Stimulated activated CD8-positive, alpha-beta memory T cell treated with anti-CD3 and anti-CD28 coated beads, Interleukin-15, amount 100 ng/mL, for 1 hour (primary cell): ENCODE measurements at regions not wholly inside any gene's neighbourhood (a gene's known extent, or its start where the extent isn't known, plus 50 kb on each side); places are given as distances from the start of the nearest gene placed in this dataset.

Source experiments
- DNase-seq: peaks from one replicate; pipeline ENCODE4 v3.0.0-alpha.2; 2020; ENCODE audit warnings: low read depth

- no peak for DNase-seq
Observed at GRCh38 chr3:107264888-107265287, 112.4 kb upstream of the CCDC54 start.

- DNase-seq, result no peak
Observed at GRCh38 chr3:107265526-107265925, 111.7 kb upstream of the CCDC54 start.

GRCh38 chr3:107268469-107268868, 108.8 kb upstream of the CCDC54 start:
- no peak for DNase-seq

GRCh38 chr3:107269136-107269535, 108.1 kb upstream of the CCDC54 start:
- DNase-seq, result no peak

- no peak for DNase-seq
Observed at GRCh38 chr3:107271787-107272387, 105.4 kb upstream of the CCDC54 start.

GRCh38 chr3:107272471-107272870, 104.8 kb upstream of the CCDC54 start:
- DNase-seq, result no peak

GRCh38 chr3:107272885-107273284, 104.4 kb upstream of the CCDC54 start:
- DNase-seq, result no peak

- no peak for DNase-seq
Observed at GRCh38 chr3:107273771-107274170, 103.5 kb upstream of the CCDC54 start.

GRCh38 chr3:107275511-107275910, 101.7 kb upstream of the CCDC54 start:
- DNase-seq, result no peak

GRCh38 chr3:107283948-107284347, 93.3 kb upstream of the CCDC54 start:
- no peak for DNase-seq

- DNase-seq, result no peak
Observed at GRCh38 chr3:107284612-107285011, 92.6 kb upstream of the CCDC54 start.

- DNase-seq, result no peak
Observed at GRCh38 chr3:107285197-107285596, 92.0 kb upstream of the CCDC54 start.

- DNase-seq, result no peak
Observed at GRCh38 chr3:107289354-107289753, 87.9 kb upstream of the CCDC54 start.

- no peak for DNase-seq
Observed at GRCh38 chr3:107294117-107294516, 83.1 kb upstream of the CCDC54 start.

GRCh38 chr3:107297597-107297996, 79.6 kb upstream of the CCDC54 start:
- DNase-seq, result no peak

GRCh38 chr3:107307205-107307604, 70.0 kb upstream of the CCDC54 start:
- DNase-seq, result no peak

- no peak for DNase-seq
Observed at GRCh38 chr3:107308716-107309115, 68.5 kb upstream of the CCDC54 start.

GRCh38 chr3:107309312-107309711, 67.9 kb upstream of the CCDC54 start:
- DNase-seq, result no peak

- no peak for DNase-seq
Observed at GRCh38 chr3:107313711-107314110, 63.5 kb upstream of the CCDC54 start.

GRCh38 chr3:107315141-107315540, 62.1 kb upstream of the CCDC54 start:
- no peak for DNase-seq

- DNase-seq, result no peak
Observed at GRCh38 chr3:107323723-107324122, 53.5 kb upstream of the CCDC54 start.

- no peak for DNase-seq
Observed at GRCh38 chr3:107325446-107325845, 51.8 kb upstream of the CCDC54 start.
